Trophoblast cell (in vitro differentiated cells and primary cell): ENCODE measurements at regions not wholly inside any gene's neighbourhood (a gene's known extent, or its start where the extent isn't known, plus 50 kb on each side); places are given as distances from the start of the nearest gene placed in this dataset.

Source experiments
- DNase-seq, 2 donors: peaks; one replicate each; pipeline ENCODE4 v3.0.0-alpha.2; 2016
- H2AFZ ChIP-seq: 2 replicates; pipeline ENCODE4 v1.6.1; 2013; ENCODE audit warnings: low read length, moderate library complexity, mild to moderate bottlenecking; ENCODE audit not compliant: insufficient read depth, poor library complexity
- H2AK5ac ChIP-seq: 2 replicates; pipeline ENCODE4 v1.6.1; 2013; ENCODE audit warnings: mild to moderate bottlenecking, low read length
- H2BK120ac ChIP-seq: 2 replicates; pipeline ENCODE4 v1.6.1; 2013; ENCODE audit warnings: low read length, mild to moderate bottlenecking, moderate library complexity; ENCODE audit not compliant: insufficient read depth, poor library complexity
- H2BK12ac ChIP-seq: 2 replicates; pipeline ENCODE4 v1.6.1; 2013; ENCODE audit warnings: mild to moderate bottlenecking, low read length, moderate library complexity
- H2BK5ac ChIP-seq: 2 replicates; pipeline ENCODE4 v1.6.1; 2013; ENCODE audit warnings: low read length, low read depth, moderate library complexity, mild to moderate bottlenecking; ENCODE audit not compliant: poor library complexity
- H3K14ac ChIP-seq: 2 replicates; pipeline ENCODE4 v1.6.1; 2013; ENCODE audit warnings: mild to moderate bottlenecking, low read length
- H3K18ac ChIP-seq: 2 replicates; pipeline ENCODE4 v1.6.1; 2013; ENCODE audit warnings: mild to moderate bottlenecking, low read length
- H3K23ac ChIP-seq: 2 replicates; pipeline ENCODE4 v1.6.1; 2013; ENCODE audit warnings: low read length
- H3K27ac ChIP-seq: 2 replicates; pipeline ENCODE4 v1.5.1; 2013; ENCODE audit warnings: low read depth, mild to moderate bottlenecking, inconsistent platforms, low read length, moderate library complexity
- H3K27me3 ChIP-seq: 2 replicates; pipeline ENCODE4 v1.6.1; 2013; ENCODE audit warnings: inconsistent platforms, mild to moderate bottlenecking, low read length, moderate library complexity; ENCODE audit not compliant: insufficient read depth
- H3K36me3 ChIP-seq, 2 experiments: 1 replicate in 1 of 2; 2 replicates in 1 of 2; pipeline ENCODE4 v1.6.1; 2013; ENCODE audit warnings: low read length in 2 of 2, mild to moderate bottlenecking in 2 of 2, moderate library complexity in 1 of 2; ENCODE audit not compliant: insufficient read depth in 2 of 2, control insufficient read depth in 1 of 2
- H3K4ac ChIP-seq: 2 replicates; pipeline ENCODE4 v1.6.1; 2013; ENCODE audit warnings: low read depth, mild to moderate bottlenecking, low read length, moderate library complexity
- H3K4me1 ChIP-seq, 2 experiments: 1 replicate in 1 of 2; 2 replicates in 1 of 2; pipeline ENCODE4 v1.6.1; 2013; ENCODE audit warnings: low read length in 2 of 2, mild to moderate bottlenecking in 2 of 2, moderate library complexity in 1 of 2; ENCODE audit not compliant: insufficient read depth in 2 of 2, control insufficient read depth in 1 of 2
- H3K4me2 ChIP-seq: 2 replicates; pipeline ENCODE4 v1.6.1; 2013; ENCODE audit warnings: inconsistent platforms, mild to moderate bottlenecking, low read length, moderate library complexity
- H3K4me3 ChIP-seq: 2 replicates; pipeline ENCODE4 v1.5.1; 2013; ENCODE audit warnings: mild to moderate bottlenecking, low read depth, low read length, inconsistent platforms
- H3K79me1 ChIP-seq: one replicate; pipeline ENCODE4 v1.6.1; 2013; ENCODE audit warnings: low read length
- H3K79me2 ChIP-seq: 2 replicates; pipeline ENCODE4 v1.6.1; 2013; ENCODE audit warnings: low read length, mild to moderate bottlenecking; ENCODE audit not compliant: control insufficient read depth, insufficient read depth, poor library complexity
- H3K9ac ChIP-seq: 2 replicates; pipeline ENCODE4 v1.6.1; 2013; ENCODE audit warnings: mild to moderate bottlenecking, low read length
- H3K9me3 ChIP-seq: 2 replicates; pipeline ENCODE4 v1.6.1; 2013; ENCODE audit warnings: low read depth, mild to moderate bottlenecking, control low read depth, inconsistent platforms, low read length; ENCODE audit not compliant: insufficient read depth
- H4K12ac ChIP-seq: 2 replicates; pipeline ENCODE4 v1.6.1; 2013; ENCODE audit warnings: low read depth, mild to moderate bottlenecking, low read length, moderate library complexity
- H4K8ac ChIP-seq: 2 replicates; pipeline ENCODE4 v1.6.1; 2013; ENCODE audit warnings: low read depth, mild to moderate bottlenecking, low read length, moderate library complexity
- H4K91ac ChIP-seq: one replicate; pipeline ENCODE4 v1.6.1; 2013; ENCODE audit warnings: low read depth, mild to moderate bottlenecking, low read length, moderate library complexity
- WGBS: extraction: QIAGEN DNeasy Blood & Tissue Kit; methylation state at CpG from one replicate; pipeline ENCODE4 v1.1.7; 2013; ENCODE audit warnings: missing lambda C conversion rate; ENCODE audit not compliant: insufficient read length, insufficient coverage; ENCODE audit errors: extremely low coverage; 5-methylcytosine and 5-hydroxymethylcytosine counted together

GRCh38 chr11:97833412-97833811 is 1187.3 kb upstream of the CNTN5 start:
- no peak overlapping the region for H2AFZ ChIP-seq
- H3K4me3 ChIP-seq: no peak overlapping the region
- H3K9ac ChIP-seq: no peak overlapping the region
- H3K79me2 ChIP-seq: no peaks in the 10 kb centered on the region
- no peak overlapping the region for H3K27ac ChIP-seq
- H2AK5ac ChIP-seq: no peak overlapping the region
- H3K9me3 ChIP-seq: no peaks in the 10 kb centered on the region
- no peak overlapping the region for H3K14ac ChIP-seq
- no peak overlapping the region for H4K12ac ChIP-seq
- no peak overlapping the region for H3K4ac ChIP-seq
- no peaks in the 10 kb centered on the region for H3K4me1 ChIP-seq
- no peaks in the 10 kb centered on the region for H3K27me3 ChIP-seq
- no CpG with 5 or more reads among the region's 2 CpGs for WGBS
- no peak overlapping the region for H3K23ac ChIP-seq
- no peak for DNase-seq
- H3K79me1 ChIP-seq: no peaks in the 10 kb centered on the region
- H3K36me3 ChIP-seq: no peaks in the 10 kb centered on the region
- H3K18ac ChIP-seq: no peak overlapping the region
- no peak overlapping the region for H4K8ac ChIP-seq
- H3K4me2 ChIP-seq: no peak overlapping the region
- no peak overlapping the region for H2BK12ac ChIP-seq
- no peak overlapping the region for H4K91ac ChIP-seq
- no peak overlapping the region for H2BK5ac ChIP-seq
- no peak overlapping the region for H2BK120ac ChIP-seq

GRCh38 chr11:97844016-97844415 is 1176.7 kb upstream of the CNTN5 start:
- H3K4me1 ChIP-seq: no peaks in the 10 kb centered on the region
- no peaks in the 10 kb centered on the region for H3K27me3 ChIP-seq
- no peak overlapping the region for H2BK120ac ChIP-seq
- no peak overlapping the region for H3K18ac ChIP-seq
- no peaks in the 10 kb centered on the region for H3K79me1 ChIP-seq
- DNase-seq: no peak
- H3K27ac ChIP-seq: no peak overlapping the region
- no peak overlapping the region for H3K9ac ChIP-seq
- no peak overlapping the region for H2BK5ac ChIP-seq
- H3K9me3 ChIP-seq: no peaks in the 10 kb centered on the region
- H2AK5ac ChIP-seq: no peak overlapping the region
- no peak overlapping the region for H2AFZ ChIP-seq
- H3K4ac ChIP-seq: no peak overlapping the region
- H3K79me2 ChIP-seq: no peaks in the 10 kb centered on the region
- no peak overlapping the region for H4K12ac ChIP-seq
- H3K23ac ChIP-seq: no peak overlapping the region
- no peak overlapping the region for H3K14ac ChIP-seq
- H3K36me3 ChIP-seq: no peaks in the 10 kb centered on the region
- no peak overlapping the region for H4K91ac ChIP-seq
- H2BK12ac ChIP-seq: no peak overlapping the region
- no peak overlapping the region for H4K8ac ChIP-seq
- H3K4me3 ChIP-seq: no peak overlapping the region
- no peak overlapping the region for H3K4me2 ChIP-seq

GRCh38 chr11:97847730-97848129 is 1173.0 kb upstream of the CNTN5 start:
- Histone ChIP-seq H2BK12ac (no peak overlapping the region), H2BK120ac (no peak overlapping the region), H4K12ac (no peak overlapping the region), H3K9ac (no peak overlapping the region), H2AFZ (no peak overlapping the region), H3K79me2 (no peaks in the 10 kb centered on the region), H3K9me3 (no peaks in the 10 kb centered on the region), H3K4ac (no peak overlapping the region), H2AK5ac (no peak overlapping the region), H3K27ac (no peak overlapping the region), H3K79me1 (no peaks in the 10 kb centered on the region), H4K91ac (no peak overlapping the region), H3K27me3 (no peaks in the 10 kb centered on the region), H3K18ac (no peak overlapping the region), H3K14ac (no peak overlapping the region), H3K36me3 (no peaks in the 10 kb centered on the region), H3K4me1 (no peaks in the 10 kb centered on the region), H3K4me3 (no peak overlapping the region), H3K23ac (no peak overlapping the region), H2BK5ac (no peak overlapping the region), H3K4me2 (no peak overlapping the region), H4K8ac (no peak overlapping the region)
- DNase-seq: no peak
- WGBS: no CpG with 5 or more reads among the region's 1 CpG

GRCh38 chr11:97850701-97851100 is 1170.0 kb upstream of the CNTN5 start:
- Histone ChIP-seq H3K9me3 (no peaks in the 10 kb centered on the region), H3K4me3 (no peak overlapping the region), H2AFZ (no peak overlapping the region), H3K4ac (no peak overlapping the region), H2BK120ac (no peak overlapping the region), H3K4me1 (no peaks in the 10 kb centered on the region), H3K79me2 (no peaks in the 10 kb centered on the region), H3K23ac (no peak overlapping the region), H3K27ac (no peak overlapping the region), H4K12ac (no peak overlapping the region), H3K18ac (no peak overlapping the region), H3K14ac (no peak overlapping the region), H2AK5ac (no peak overlapping the region), H3K4me2 (no peak overlapping the region), H2BK12ac (no peak overlapping the region), H3K36me3 (no peaks in the 10 kb centered on the region), H3K27me3 (no peaks in the 10 kb centered on the region), H4K91ac (no peak overlapping the region), H3K9ac (no peak overlapping the region), H2BK5ac (no peak overlapping the region), H3K79me1 (no peaks in the 10 kb centered on the region), H4K8ac (no peak overlapping the region)
- no peak for DNase-seq
- WGBS: no CpG with 5 or more reads among the region's 1 CpG

GRCh38 chr11:97854357-97854756 is 1166.4 kb upstream of the CNTN5 start:
- Histone ChIP-seq H3K4me3 (no peak overlapping the region), H4K12ac (no peak overlapping the region), H3K9me3 (no peaks in the 10 kb centered on the region), H3K27me3 (no peaks in the 10 kb centered on the region), H3K14ac (no peak overlapping the region), H3K79me2 (no peaks in the 10 kb centered on the region), H4K8ac (no peak overlapping the region), H2AK5ac (no peak overlapping the region), H3K79me1 (no peaks in the 10 kb centered on the region), H2BK12ac (no peak overlapping the region), H2AFZ (no peak overlapping the region), H3K4me1 (no peaks in the 10 kb centered on the region), H3K18ac (no peak overlapping the region), H2BK120ac (no peak overlapping the region), H3K23ac (no peak overlapping the region), H3K9ac (no peak overlapping the region), H2BK5ac (no peak overlapping the region), H3K27ac (no peak overlapping the region), H3K36me3 (no peaks in the 10 kb centered on the region), H4K91ac (no peak overlapping the region), H3K4ac (no peak overlapping the region), H3K4me2 (no peak overlapping the region)
- DNase-seq: no peak
- WGBS: 100% methylated on average over 1 of the region's 3 CpGs
